ENCODE measurements at regions not wholly inside any gene's neighbourhood (a gene's known extent, or its start where the extent isn't known, plus 50 kb on each side); places are given as distances from the start of the nearest gene placed in this dataset.
"Not testable (repeated sequence)": the region's sequence is repeated elsewhere in the genome, so short reads cannot be mapped to it uniquely, and the experiment has no call there.

DNA sequence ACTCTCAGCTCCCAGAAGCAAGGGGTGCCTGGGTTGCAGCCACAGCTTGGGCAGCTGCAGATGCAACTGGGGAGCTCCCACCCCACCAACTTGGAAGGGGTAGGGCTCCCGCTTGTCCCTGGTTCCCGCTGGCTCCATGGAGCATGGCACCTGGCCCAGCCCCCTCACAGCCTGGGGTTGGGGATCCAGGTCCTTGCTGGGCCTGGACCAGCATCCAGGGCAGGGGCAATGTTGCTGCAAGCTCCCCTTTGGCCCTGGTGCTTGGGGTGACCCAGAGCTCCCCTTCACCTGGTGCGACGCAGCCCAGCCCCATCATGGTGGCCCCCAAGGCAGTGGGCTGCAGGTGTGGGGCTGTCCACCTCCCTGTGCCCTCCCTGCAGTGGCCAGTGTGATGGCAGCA is 99.6 kb upstream of the FRMD4B start:
- no peaks in the 10 kb centered on the region; the same call in 1 of the 2 replicates for H3K27me3 ChIP-seq (ENCODE audit: control insufficient read depth, insufficient read depth, low read length)
- TF ChIP-seq, protein P1, sequence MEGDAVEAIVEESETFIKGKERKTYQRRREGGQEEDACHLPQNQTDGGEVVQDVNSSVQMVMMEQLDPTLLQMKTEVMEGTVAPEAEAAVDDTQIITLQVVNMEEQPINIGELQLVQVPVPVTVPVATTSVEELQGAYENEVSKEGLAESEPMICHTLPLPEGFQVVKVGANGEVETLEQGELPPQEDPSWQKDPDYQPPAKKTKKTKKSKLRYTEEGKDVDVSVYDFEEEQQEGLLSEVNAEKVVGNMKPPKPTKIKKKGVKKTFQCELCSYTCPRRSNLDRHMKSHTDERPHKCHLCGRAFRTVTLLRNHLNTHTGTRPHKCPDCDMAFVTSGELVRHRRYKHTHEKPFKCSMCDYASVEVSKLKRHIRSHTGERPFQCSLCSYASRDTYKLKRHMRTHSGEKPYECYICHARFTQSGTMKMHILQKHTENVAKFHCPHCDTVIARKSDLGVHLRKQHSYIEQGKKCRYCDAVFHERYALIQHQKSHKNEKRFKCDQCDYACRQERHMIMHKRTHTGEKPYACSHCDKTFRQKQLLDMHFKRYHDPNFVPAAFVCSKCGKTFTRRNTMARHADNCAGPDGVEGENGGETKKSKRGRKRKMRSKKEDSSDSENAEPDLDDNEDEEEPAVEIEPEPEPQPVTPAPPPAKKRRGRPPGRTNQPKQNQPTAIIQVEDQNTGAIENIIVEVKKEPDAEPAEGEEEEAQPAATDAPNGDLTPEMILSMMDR (IDR thresholded peaks at IDR 0.05; ENCODE audit: insufficient read depth, low read depth, low read length): no peak
- no peak overlapping the region for H3K4me3 ChIP-seq (ENCODE audit: low read depth, low read length)
- POLR2A ChIA-PET: no interaction called here
- no peak for DNase-seq (ENCODE audit: low read depth)
- H3K36me3 ChIP-seq (ENCODE audit: control insufficient read depth, insufficient read depth, low read length): no peaks in the 10 kb centered on the region
- CTCF ChIA-PET: interaction anchor here (0.6 kb wide), 1 partner anchor 863 kb away, joined by 3 read pairs; no protein-coding TSS in a partner anchor

DNA sequence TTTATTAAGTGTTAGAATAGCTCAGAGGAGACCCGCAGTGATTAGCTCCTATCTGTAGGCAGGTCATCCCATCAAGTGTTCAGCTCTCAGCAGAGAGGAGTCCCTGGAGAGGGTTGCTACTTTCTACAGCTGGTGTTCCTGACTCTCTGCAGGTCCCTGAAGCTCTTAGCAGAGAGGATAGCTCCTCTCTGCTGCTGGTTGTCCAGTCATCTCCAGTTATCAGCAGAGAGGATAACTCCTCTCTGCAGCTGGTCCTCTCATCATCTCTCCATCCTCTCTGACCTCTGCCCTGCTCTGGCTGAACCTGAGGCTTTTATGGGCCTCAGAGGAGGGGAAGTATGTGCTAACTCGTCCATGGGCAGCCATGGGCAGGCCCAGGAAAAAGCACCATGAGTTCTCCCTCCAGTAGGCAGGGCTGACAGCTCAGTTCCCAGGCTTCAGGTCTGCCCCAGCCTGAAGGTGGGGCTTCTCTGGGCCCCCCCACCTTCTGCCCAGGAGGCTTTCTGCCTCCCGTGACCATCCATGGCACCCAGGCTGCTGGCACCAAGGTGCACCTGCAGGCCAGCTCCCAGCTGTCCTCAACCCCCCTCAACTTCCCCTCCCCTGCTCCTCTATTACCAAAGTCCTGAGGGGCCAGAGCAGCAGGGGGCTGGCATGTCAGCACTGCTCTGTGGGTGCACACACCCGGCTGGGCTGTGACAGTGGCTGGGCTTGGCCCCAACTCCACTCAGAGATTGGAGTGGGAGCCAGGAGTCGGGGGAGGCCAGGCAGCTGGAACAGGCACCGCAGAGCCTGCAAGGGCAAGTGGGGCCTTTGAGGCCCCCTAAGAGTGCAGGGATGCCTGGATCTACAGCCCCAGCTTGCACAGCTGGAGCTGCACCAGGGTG is 98.9 kb upstream of the FRMD4B start:
- ChIA-PET CTCF (no interaction called here), POLR2A (no interaction called here)
- TF ChIP-seq, protein P1 (IDR thresholded peaks at IDR 0.05; ENCODE audit: insufficient read depth, low read depth, low read length): no peak
- Histone ChIP-seq H3K27me3 (ENCODE audit: control insufficient read depth, insufficient read depth, low read length) (no peaks in the 10 kb centered on the region; the same call in 1 of the 2 replicates), H3K36me3 (ENCODE audit: control insufficient read depth, insufficient read depth, low read length) (no peaks in the 10 kb centered on the region), H3K4me3 (ENCODE audit: low read depth, low read length) (no peak overlapping the region)
- DNase-seq (ENCODE audit: low read depth): no peak

DNA sequence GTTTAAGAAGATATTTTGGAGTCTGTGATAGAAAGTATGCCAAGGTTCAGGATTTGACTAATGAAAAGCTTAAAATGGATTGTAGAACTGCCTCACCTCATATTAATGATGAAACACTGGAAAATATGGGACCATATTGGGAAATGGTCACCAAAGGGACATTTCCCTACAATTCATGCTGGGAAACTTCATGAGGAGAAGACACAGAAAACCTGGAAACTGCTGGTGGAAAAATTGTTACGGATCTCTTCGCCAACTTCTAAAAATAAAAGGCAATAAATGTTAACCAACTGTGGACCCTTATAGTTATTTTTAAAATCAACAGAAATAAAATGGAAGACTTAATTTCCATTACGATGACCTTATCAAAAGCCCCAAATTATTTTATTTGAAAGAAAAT is 97.6 kb upstream of the FRMD4B start:
- DNase-seq (ENCODE audit: low read depth): no peak
- ChIA-PET POLR2A (no interaction called here), CTCF (interaction anchor here (1.0 kb wide), 1 partner anchor 13 kb away, joined by 3 read pairs; no protein-coding TSS in a partner anchor)
- TF ChIP-seq, protein P1 (IDR thresholded peaks at IDR 0.05; ENCODE audit: insufficient read depth, low read depth, low read length): no peak
- H3K4me3 ChIP-seq (ENCODE audit: low read depth, low read length): no peak overlapping the region
- H3K27me3 ChIP-seq (ENCODE audit: control insufficient read depth, insufficient read depth, low read length): no peaks in the 10 kb centered on the region; the same call in 1 of the 2 replicates
- H3K36me3 ChIP-seq (ENCODE audit: control insufficient read depth, insufficient read depth, low read length): no peaks in the 10 kb centered on the region

DNA sequence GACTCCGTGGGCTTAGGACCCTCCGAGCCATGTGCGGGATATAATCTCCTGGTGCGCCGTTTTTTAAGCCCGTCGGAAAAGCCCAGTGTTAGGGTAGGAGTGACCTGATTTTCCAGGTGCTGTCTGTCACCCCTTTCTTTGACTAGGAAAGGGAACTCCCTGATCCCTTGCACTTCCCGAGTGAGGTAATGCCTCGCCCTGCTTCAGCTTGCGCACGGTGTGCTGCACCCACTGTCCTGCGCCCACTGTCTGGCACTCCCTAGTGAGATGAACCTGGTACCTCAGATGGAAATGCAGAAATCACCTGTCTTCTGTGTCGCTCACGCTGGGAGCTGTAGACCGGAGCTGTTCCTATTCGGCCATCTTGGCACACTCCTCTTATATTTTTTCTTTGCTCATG is 95.1 kb upstream of the FRMD4B start:
- H3K27me3 ChIP-seq (ENCODE audit: control insufficient read depth, insufficient read depth, low read length); H3K4me3 ChIP-seq (ENCODE audit: low read depth, low read length); CTCF ChIA-PET; POLR2A ChIA-PET; H3K36me3 ChIP-seq (ENCODE audit: control insufficient read depth, insufficient read depth, low read length); DNase-seq (ENCODE audit: low read depth): not testable (repeated sequence)

DNA sequence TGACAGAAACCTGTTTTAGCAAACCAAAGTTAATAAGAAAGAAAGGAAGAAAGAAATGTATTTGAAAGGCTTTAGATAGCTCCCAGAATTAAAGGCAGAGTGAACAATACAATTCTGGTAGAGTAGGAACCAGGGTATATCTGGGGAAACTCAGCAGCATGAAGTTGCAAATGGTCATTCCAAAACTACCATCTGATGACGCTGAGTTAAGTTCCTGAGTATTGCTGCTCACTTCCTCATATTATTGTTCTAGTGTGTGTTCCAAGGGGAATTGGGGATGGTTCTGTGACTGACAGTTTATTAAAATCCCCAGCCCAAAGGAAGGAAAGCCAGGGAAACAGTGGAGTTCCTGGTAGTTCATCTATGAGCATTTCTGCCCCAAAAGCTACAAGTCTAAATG is 88.3 kb upstream of the FRMD4B start:
- CTCF ChIA-PET: interaction anchor here (0.6 kb wide), 1 partner anchor 30 kb away, joined by 3 read pairs; no protein-coding TSS in a partner anchor
- TF ChIP-seq, protein P1 (IDR thresholded peaks at IDR 0.05; ENCODE audit: insufficient read depth, low read depth, low read length): no peak
- Histone ChIP-seq H3K4me3 (ENCODE audit: low read depth, low read length) (no peak overlapping the region), H3K36me3 (ENCODE audit: control insufficient read depth, insufficient read depth, low read length) (no peaks in the 10 kb centered on the region), H3K27me3 (ENCODE audit: control insufficient read depth, insufficient read depth, low read length) (no peaks in the 10 kb centered on the region; the same call in 1 of the 2 replicates)
- POLR2A ChIA-PET: no interaction called here
- DNase-seq (ENCODE audit: low read depth): no peak
